ENCODE measurements at regions not wholly inside any gene's neighbourhood (a gene's known extent, or its start where the extent isn't known, plus 50 kb on each side); places are given as distances from the start of the nearest gene placed in this dataset.

DNA sequence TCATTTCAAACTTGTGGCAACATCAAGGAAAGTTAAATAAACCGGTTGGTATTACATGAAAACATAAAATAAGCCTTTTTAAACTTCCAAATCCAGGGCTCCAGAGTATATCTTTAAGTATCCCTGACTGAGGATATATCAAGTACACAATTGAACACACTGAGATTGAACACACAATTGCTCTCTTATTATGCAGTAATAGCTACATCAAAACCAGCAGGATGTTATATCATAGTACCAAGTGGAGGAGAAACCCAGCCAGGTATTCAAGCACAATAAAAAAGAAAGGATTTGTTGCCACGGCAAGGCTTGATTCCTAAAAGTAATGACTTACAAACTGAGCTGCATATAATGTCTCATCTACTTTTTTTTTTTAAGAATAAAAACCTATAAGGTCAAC is 605.8 kb downstream of the SPOCK3 start:
- DNase-seq (ENCODE audit: low read depth): no peak

DNA sequence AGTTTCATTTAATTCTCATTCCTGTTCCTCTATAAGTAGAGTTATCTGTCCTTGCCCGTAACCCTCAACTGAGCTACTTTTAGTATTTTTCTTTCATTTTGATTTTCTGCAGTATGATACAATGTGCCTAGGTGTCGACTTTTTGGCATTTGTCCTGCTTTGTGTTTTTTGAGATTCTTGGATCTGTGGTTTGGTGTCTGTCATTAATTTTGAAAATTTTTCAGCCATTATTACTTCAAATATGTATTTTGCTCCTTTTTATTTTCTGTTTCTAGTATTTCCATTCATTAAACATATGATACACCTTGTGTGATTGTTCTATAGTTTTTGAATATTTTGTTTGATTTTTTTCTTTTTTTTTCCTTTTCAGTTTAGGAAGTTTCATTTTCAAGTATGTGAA is 598.9 kb downstream of the SPOCK3 start:
- no peak for DNase-seq (ENCODE audit: low read depth)

DNA sequence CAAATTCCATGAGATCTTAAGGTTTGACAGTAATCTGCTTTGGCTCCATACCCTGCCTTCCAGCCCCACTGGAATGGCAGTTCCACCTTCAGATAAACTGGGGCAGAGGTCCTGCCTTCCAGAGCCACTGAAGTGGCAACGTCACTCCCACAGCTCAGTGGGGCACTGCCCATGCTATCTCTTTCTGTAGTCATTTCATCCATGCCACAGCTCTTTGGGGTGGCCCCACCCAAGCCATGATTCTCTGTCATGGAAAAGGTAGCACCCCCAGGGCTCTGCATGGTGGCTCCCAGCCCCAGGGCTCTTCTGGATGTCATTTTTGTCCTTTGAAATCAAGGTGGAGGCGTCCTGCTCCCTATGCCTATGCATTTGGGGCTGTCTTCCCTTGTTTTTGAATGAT is 596.5 kb downstream of the SPOCK3 start:
- DNase-seq (ENCODE audit: low read depth): no peak

DNA sequence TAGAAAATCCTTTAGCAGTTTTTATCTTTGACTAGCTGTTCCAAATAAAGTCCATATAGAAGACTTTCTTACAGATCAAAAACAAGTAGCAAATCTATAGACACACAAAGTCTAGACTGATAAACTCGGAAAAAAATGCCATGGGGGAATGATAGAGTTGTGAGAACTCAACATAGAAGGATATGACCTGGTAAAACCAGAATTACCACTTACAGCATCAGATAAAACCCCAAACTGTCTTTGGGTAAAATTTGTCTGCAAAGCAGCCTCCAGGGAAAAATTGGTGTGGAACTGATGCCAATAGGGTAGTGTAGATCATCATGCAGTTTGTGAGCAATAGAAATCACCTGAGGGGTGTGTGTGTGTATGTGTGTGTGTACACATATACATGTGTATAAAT is 579.1 kb downstream of the SPOCK3 start:
- no peak for DNase-seq (ENCODE audit: low read depth)

DNA sequence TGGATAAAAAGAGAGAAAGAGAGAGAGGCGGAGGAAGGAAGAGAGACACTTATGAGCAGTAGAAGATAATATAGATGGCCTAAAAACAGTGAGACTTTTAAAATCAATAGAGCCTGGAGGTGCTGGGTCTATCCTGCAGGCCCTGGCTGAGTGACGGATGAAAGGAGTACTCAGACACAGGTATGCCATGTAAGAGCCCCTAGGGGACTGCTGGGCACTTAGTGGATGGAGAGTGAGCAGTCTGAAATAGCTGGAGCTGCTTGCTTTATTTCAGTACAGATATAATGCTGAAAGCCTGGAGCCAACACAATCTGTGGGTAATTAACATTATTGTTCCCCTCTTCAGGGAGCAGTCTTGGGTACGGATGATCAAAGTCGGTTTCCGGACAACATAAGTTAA is 578.6 kb downstream of the SPOCK3 start:
- no peak for DNase-seq (ENCODE audit: low read depth)

DNA sequence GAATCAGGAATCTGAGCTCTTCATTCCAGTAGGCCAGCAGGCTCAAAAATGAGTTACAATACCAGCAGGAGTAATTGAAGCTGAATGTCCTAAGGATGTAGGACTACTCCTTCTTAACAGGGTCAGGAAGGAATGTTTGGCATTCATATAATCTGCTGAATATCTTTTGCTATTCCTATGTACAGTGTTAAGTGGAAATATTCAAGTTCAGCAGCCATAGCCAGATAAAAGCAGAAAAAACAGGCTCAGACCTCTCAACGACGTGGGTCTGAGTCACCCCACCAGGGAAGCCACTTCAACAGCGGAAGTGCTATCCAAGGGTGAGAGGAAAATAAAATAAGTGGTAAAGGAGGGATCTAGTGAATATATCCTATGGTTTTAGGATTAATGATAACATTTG is 577.0 kb downstream of the SPOCK3 start:
- peak; percentile 62 for DNase-seq (ENCODE audit: low read depth)

DNA sequence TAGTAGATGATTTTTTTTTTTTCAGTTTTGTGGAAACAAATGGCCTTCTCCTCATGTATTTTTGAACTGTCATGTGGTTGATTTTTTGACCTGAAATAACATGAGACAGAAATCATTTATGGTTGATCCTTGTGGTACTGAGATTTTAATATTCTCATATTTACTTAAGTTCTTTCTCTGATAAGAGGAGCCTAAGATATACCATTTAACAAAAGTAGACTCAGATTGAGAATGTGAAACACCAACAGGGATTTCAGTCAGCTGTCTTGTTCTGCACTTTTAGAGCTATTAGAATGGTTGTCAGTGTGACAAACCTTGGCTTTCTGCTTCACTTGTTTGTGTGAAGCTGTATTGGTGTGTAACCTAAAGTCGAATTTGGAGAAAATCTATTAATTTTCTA is 575.7 kb downstream of the SPOCK3 start:
- no peak for DNase-seq (ENCODE audit: low read depth)

DNA sequence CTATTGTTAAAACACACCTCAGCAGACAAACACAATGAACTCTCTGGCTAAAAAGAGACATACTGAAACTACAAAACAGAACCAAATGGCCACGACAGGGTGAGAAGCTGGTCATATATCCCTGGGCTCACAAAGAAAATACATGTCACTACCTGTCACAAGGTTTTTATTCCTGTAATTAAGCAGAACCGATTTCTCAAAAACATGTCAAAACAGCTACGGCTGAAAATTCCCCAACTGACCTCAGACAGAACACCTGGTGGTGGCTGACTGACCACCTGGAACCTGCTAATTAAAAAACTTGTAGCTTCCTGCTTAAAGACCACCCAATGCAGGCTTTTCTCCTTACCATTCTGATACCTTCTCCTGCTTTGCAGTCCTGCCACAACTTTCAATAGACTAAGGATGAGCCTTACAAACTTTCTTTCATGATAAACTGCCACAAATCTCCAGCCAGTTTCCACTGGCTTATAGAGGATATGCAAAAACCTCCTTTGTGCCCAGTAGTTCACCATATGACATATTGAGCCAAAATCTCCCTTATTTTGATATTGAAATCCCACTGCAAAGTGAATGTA is 571.9 kb downstream of the SPOCK3 start:
- no peak for DNase-seq (ENCODE audit: low read depth)

DNA sequence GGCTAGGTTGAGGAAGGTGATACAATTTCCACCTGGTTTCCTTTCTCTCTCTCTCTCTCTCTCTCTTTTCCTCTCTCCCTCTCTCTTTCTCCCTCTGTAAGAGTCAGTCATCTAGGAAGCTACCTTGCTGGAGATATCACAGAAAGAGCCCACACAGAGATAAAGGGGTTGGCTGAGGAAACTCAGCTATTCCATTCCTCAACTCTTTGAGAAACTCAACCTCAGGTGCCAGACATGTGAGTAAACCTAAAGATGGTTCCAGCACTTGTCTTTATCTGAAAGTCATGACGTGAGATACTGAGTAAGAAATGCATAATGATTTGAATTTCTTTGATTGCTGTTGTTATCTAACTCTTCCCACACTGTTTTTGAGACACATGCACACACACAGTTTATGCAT is 564.0 kb downstream of the SPOCK3 start:
- no peak for DNase-seq (ENCODE audit: low read depth)

DNA sequence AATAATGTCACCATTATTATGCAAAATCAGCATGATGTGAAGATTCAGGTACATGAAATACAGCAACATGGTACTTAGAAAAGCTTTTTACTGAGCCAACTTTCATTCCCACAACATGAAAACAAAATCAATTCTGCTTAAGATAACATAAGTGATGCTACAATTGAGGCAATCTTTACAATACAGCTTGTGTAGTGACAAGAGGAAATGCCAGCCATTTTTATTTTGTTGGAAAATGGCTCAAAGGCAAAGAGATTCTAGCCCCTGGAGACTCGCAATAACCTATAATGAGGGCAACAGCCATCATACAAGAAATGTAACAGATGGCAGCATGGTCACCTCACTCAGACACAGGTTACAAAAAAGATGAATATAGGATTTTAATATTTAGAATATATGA is 560.4 kb downstream of the SPOCK3 start:
- no peak for DNase-seq (ENCODE audit: low read depth)

DNA sequence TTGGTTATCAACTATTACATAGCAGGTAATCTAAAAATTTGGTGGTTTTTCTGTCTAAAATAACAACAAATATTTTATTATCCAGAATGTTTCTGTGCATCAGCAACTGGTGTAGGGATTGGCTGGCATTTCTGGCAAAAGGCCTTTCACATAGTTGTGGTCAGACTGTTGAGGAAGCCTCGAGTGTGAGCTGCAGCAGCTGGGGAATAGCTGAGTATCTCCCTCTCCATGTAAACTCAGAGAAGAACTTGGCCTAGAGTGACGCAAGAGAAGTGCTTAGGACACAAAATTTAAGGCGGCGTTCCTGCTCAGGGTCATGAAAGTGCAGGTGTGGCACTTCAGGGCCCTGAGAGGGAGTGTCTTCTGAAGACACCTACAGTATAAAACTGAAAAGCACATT is 558.9 kb downstream of the SPOCK3 start:
- peak; percentile 79 for DNase-seq (ENCODE audit: low read depth)

DNA sequence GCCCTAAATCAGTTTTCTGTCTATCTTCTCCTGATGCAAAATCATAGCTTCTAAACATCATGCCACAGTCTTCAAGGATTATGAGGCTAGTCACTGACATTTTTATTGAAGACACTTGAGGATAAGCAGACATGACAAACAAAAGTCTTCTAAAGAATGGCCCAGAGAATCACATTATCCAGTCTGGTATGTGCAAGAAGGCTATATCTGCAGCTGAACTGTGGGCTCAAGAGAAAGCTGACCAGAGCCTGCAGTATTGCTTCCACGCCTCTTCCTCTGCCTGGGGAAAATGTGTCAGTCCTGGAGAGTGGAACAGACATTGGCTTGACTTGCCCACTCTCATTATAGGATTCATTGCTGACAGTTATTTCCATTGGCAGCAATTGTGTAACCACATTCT is 553.5 kb downstream of the SPOCK3 start:
- no peak for DNase-seq (ENCODE audit: low read depth)

DNA sequence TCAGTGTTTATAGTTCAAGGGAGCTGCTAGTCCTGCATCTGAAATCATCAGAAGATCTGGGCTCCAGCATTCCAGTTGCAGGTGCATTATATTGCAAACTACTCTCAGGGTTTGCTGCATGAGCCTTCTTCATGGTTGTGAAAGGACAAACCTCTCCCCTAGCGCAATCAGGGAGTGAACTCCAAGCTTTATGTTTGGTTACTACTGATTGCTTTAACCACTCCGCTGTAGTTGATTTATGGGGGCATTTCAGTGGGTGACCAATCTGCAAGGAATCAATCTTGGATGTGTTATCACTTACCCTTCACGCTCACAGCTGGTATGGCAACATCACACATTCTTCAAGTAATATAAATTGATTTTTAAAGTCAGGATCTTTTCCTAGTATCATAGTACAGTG is 552.1 kb downstream of the SPOCK3 start:
- DNase-seq (ENCODE audit: low read depth): no peak

Measured in non-pigmented ciliary epithelial cell (primary cell).